Neural progenitor cell (in vitro differentiated cells): ENCODE measurements at regions not wholly inside any gene's neighbourhood (a gene's known extent, or its start where the extent isn't known, plus 50 kb on each side); places are given as distances from the start of the nearest gene placed in this dataset.
A peak's percentile ranks its signal among the peaks of the same experiment; 100 is the strongest.

Source experiments
- DNase-seq: peaks from one replicate; pipeline ENCODE4 v3.0.0-alpha.2; 2016; ENCODE audit warnings: low spot score
- H2AFZ ChIP-seq: fragments of 200-600 bp; sonication (generic); replicated peaks from 2 replicates; pipeline ENCODE4 v1.6.1; 2016; ENCODE audit warnings: antibody characterized with exemption
- H3F3A ChIP-seq: fragments of 200-600 bp; sonication (generic); 2 replicates; pipeline ENCODE4 v1.6.1; 2016; ENCODE audit warnings: antibody characterized with exemption, low read depth
- H3K27ac ChIP-seq: fragments of 200-600 bp; sonication (generic); 2 replicates; pipeline ENCODE4 v1.5.1; 2016; ENCODE audit warnings: mild to moderate bottlenecking
- H3K27me3 ChIP-seq: fragments of 200-600 bp; sonication (generic); 2 replicates; pipeline ENCODE4 v1.6.1; 2016; ENCODE audit warnings: mild to moderate bottlenecking, moderate library complexity
- H3K36me3 ChIP-seq: fragments of 200-600 bp; sonication (generic); 2 replicates; pipeline ENCODE4 v1.5.1; 2016
- H3K4me1 ChIP-seq: fragments of 200-600 bp; sonication (generic); 2 replicates; pipeline ENCODE4 v1.6.1; 2016; ENCODE audit warnings: mixed run types
- H3K4me2 ChIP-seq: fragments of 200-600 bp; sonication (generic); 2 replicates; pipeline ENCODE4 v1.6.1; 2016
- H3K4me3 ChIP-seq: fragments of 200-600 bp; sonication (generic); 2 replicates; pipeline ENCODE4 v1.5.1; 2016
- H3K79me2 ChIP-seq: fragments of 200-600 bp; sonication (generic); 2 replicates; pipeline ENCODE4 v1.6.1; 2016; ENCODE audit warnings: low read depth
- H3K9ac ChIP-seq: fragments of 200-600 bp; sonication (generic); 2 replicates; pipeline ENCODE4 v1.6.1; 2016
- H3K9me3 ChIP-seq: fragments of 200-600 bp; sonication (generic); 2 replicates; pipeline ENCODE4 v1.5.1; 2016; ENCODE audit warnings: low read depth
- H4K20me1 ChIP-seq: fragments of 200-600 bp; sonication (generic); 2 replicates; pipeline ENCODE4 v1.6.1; 2016; ENCODE audit warnings: low read depth
- H3K27ac Mint-ChIP-seq: 3 replicates; pipeline ENCODE4 v1.8.0; 2021; ENCODE audit warnings: mixed read lengths
- H3K27me3 Mint-ChIP-seq: 2 replicates; pipeline ENCODE4 v1.8.0; 2022; ENCODE audit warnings: low read depth, mild to moderate bottlenecking, inconsistent platforms, moderate library complexity, mixed read lengths; ENCODE audit not compliant: insufficient read depth
- H3K36me3 Mint-ChIP-seq: 3 replicates; pipeline ENCODE4 v1.8.0; 2021; ENCODE audit warnings: mixed read lengths
- H3K4me1 Mint-ChIP-seq: 3 replicates; pipeline ENCODE4 v1.8.0; 2021; ENCODE audit warnings: mixed read lengths
- H3K4me3 Mint-ChIP-seq: 3 replicates; pipeline ENCODE4 v1.8.0; 2021; ENCODE audit warnings: mild to moderate bottlenecking, moderate library complexity, mixed read lengths
- H3K9me3 Mint-ChIP-seq: 3 replicates; pipeline ENCODE4 v1.8.0; 2020; ENCODE audit warnings: mixed read lengths
- EZH2 ChIP-seq: fragments of 200-600 bp; sonication (generic); IDR thresholded peaks from 2 replicates; pipeline ENCODE4 v1.6.1; 2017; ENCODE audit warnings: antibody characterized with exemption, mild to moderate bottlenecking, moderate library complexity
- EZH2phosphoT487 ChIP-seq: fragments of 200-600 bp; sonication (generic); IDR thresholded peaks from 2 replicates; pipeline ENCODE4 v1.6.1; 2017; ENCODE audit warnings: antibody characterized with exemption
- TF ChIP-seq, protein P1 (sequence below): fragments of 200-600 bp; sonication (generic); IDR thresholded peaks from 2 replicates; pipeline ENCODE4 v1.5.1; 2017; ENCODE audit warnings: antibody characterized with exemption, mild to moderate bottlenecking

DNA sequence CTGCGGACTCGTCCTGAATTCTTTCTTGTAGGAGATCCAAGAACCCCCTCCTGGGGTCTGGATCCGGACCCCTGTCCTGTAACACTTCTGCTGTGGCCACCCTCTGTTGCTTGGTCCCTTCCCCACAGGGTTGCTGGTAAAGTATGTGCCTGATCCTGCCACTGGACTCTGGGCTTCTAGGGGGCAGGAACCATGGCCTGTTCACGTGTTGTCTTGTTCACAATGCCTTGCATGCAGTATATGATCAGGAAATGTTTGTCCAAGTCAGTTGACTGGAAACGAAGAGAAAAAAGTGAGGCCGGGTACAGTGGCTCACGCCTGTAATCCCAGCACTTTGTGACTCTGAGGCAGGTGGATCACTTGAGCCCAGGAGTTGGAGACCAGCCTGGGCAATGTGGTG, 139.3 kb upstream of the ALDH1B1 start:
- H3K9ac ChIP-seq = no peak overlapping the region
- H3K4me3 ChIP-seq = no peak overlapping the region
- Mint-ChIP-seq H3K27me3 (peaks cover 4% of the 10 kb centered on the region), H3K9me3 (peaks cover 4% of the 10 kb centered on the region), H3K4me3 (peak overlapping the region; percentile 11), H3K36me3 (no peaks in the 10 kb centered on the region), H3K4me1 (peaks cover 10% of the 10 kb centered on the region), H3K27ac (no peak overlapping the region)
- H3F3A ChIP-seq = no peaks in the 10 kb centered on the region
- DNase-seq = no peak
- TF ChIP-seq EZH2phosphoT487 = no peak
- peaks cover 16% of the 10 kb centered on the region for H3K4me1 ChIP-seq
- no peaks in the 10 kb centered on the region for H3K9me3 ChIP-seq
- no peak overlapping the region for H3K27ac ChIP-seq
- no peaks in the 10 kb centered on the region for H3K79me2 ChIP-seq
- H4K20me1 ChIP-seq = no peaks in the 10 kb centered on the region
- no peaks in the 10 kb centered on the region for H3K36me3 ChIP-seq
- H3K27me3 ChIP-seq = no peaks in the 10 kb centered on the region
- H2AFZ ChIP-seq = no peak overlapping the region
- no peak overlapping the region for H3K4me2 ChIP-seq

DNA sequence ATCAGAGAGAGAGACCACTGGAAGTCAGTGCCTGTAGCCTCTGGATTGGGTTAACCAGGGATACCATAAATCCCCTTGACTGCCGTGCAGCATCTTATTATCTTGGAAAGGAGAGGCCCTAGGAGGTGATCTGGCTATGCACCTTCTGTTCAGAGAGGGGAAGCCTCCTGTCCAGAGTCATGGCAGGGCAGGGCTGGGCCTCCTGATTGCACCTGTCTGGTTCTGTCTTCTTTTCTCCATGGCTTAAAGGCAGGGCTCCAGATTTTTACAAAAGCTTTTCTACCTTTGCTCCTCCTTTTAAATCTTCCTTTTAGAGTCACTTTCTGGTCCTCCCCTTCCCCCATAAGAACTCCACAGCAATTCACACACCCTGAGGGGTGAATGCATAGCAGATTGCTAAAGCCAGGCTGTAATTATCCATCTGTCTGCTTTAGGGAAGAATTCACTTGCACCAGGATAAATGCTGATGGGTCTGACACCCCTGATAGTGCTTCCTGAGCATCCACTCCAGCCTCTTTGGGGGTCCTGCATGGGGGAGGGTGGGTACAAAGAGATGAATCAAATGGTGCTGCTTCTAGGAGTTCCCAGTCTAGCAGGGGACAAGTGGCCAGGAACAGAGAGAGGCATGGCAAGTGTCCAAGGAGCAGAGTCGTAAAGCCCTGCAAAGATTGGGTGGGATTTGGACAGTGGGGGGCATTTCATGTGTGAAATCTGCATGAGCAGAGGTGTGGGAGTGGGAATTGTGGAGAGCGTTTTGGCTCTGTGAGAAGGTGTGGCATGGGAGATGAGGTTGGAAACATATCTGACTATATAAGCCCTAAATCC, 141.3 kb upstream of the ALDH1B1 start:
- DNase-seq = no peak
- TF ChIP-seq EZH2phosphoT487 = no peak
- TF ChIP-seq EZH2 = no peak
- TF ChIP-seq, protein P1, sequence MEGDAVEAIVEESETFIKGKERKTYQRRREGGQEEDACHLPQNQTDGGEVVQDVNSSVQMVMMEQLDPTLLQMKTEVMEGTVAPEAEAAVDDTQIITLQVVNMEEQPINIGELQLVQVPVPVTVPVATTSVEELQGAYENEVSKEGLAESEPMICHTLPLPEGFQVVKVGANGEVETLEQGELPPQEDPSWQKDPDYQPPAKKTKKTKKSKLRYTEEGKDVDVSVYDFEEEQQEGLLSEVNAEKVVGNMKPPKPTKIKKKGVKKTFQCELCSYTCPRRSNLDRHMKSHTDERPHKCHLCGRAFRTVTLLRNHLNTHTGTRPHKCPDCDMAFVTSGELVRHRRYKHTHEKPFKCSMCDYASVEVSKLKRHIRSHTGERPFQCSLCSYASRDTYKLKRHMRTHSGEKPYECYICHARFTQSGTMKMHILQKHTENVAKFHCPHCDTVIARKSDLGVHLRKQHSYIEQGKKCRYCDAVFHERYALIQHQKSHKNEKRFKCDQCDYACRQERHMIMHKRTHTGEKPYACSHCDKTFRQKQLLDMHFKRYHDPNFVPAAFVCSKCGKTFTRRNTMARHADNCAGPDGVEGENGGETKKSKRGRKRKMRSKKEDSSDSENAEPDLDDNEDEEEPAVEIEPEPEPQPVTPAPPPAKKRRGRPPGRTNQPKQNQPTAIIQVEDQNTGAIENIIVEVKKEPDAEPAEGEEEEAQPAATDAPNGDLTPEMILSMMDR = no peak
- Mint-ChIP-seq H3K4me1 (peaks cover 10% of the 10 kb centered on the region), H3K9me3 (peaks cover 4% of the 10 kb centered on the region), H3K4me3 (no peak overlapping the region), H3K27ac (peak overlapping the region; percentile 29), H3K36me3 (no peaks in the 10 kb centered on the region), H3K27me3 (peaks cover 2% of the 10 kb centered on the region)
- Histone ChIP-seq H3K9ac (no peak overlapping the region), H3K27ac (no peak overlapping the region), H3K27me3 (no peaks in the 10 kb centered on the region), H3K9me3 (no peaks in the 10 kb centered on the region), H3K79me2 (no peaks in the 10 kb centered on the region), H3K4me2 (peak overlapping the region; percentile 1), H2AFZ (peak overlapping the region; percentile 1), H4K20me1 (no peaks in the 10 kb centered on the region), H3K4me3 (no peak overlapping the region), H3F3A (no peaks in the 10 kb centered on the region), H3K4me1 (peaks cover 16% of the 10 kb centered on the region), H3K36me3 (no peaks in the 10 kb centered on the region)

DNA sequence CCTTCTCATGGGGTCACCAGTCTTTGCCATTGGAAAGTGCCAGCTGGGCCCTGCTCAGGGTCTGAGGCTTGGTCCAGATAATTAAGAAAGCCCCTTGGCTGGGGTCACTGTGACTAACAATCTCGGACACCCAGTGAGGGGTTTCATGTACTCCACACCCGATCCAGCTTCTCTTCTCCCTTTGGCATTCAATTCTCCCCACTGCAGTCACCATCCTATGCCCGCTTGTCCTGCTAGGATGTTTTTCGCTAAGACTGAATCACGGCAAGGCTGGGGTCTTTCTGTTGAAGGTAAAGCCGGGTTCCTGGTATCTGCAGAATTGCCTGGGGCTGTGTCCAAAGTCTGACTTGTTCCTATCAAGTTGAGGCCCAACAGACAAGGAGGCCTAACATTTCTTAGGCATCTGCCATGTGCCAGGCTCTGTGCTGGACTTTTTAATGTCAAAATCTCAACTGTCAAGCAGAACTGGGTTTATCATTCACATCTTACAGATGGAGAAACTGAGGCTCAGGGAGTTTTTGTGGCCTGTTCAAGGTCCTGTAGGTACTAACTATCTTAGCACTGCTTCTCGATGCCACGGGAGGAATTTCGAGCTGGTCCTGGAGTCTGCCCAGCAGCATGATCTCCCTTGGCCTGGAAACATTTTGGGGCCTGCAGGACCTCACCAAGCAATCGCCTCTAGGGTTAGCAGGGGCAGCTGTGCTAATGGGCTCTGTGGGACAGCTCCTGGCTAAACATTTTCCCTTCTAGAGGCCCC, 142.0 kb upstream of the ALDH1B1 start:
- peaks cover 2% of the 10 kb centered on the region for H3K27me3 Mint-ChIP-seq
- no peaks in the 10 kb centered on the region for H4K20me1 ChIP-seq
- peaks cover 16% of the 10 kb centered on the region for H3K4me1 ChIP-seq
- H3K27me3 ChIP-seq = no peaks in the 10 kb centered on the region
- no peak for DNase-seq
- no peak overlapping the region for H3K4me3 ChIP-seq
- no peaks in the 10 kb centered on the region for H3K36me3 Mint-ChIP-seq
- peaks cover 10% of the 10 kb centered on the region for H3K4me1 Mint-ChIP-seq
- H2AFZ ChIP-seq = peak overlapping the region; percentile 1
- no peak overlapping the region for H3K27ac ChIP-seq
- peak overlapping the region; percentile 29 for H3K27ac Mint-ChIP-seq
- H3K4me2 ChIP-seq = peak overlapping the region; percentile 1
- H3K9me3 Mint-ChIP-seq = peaks cover 2% of the 10 kb centered on the region
- H3K9ac ChIP-seq = no peak overlapping the region
- no peaks in the 10 kb centered on the region for H3K36me3 ChIP-seq
- H3K9me3 ChIP-seq = no peaks in the 10 kb centered on the region
- H3K4me3 Mint-ChIP-seq = no peak overlapping the region
- H3K79me2 ChIP-seq = no peaks in the 10 kb centered on the region
- TF ChIP-seq EZH2phosphoT487 (no peak), EZH2 (no peak)
- TF ChIP-seq, protein P1 = no peak
- H3F3A ChIP-seq = no peaks in the 10 kb centered on the region
